Stimulated activated CD8-positive, alpha-beta memory T cell treated with anti-CD3 and anti-CD28 coated beads, Interleukin-2, amount 100 ng/mL, for 48 hours (primary cell): ENCODE measurements at regions not wholly inside any gene's neighbourhood (a gene's known extent, or its start where the extent isn't known, plus 50 kb on each side); places are given as distances from the start of the nearest gene placed in this dataset.

Source experiments
- DNase-seq, 2 donors: peaks; one replicate each; pipeline ENCODE4 v3.0.0-alpha.2; 2020; ENCODE audit warnings: low read depth in 2 of 2

- DNase-seq = no peak
Observed at GRCh38 chr9:14520341-14520740, 172.9 kb downstream of the ZDHHC21 start.

- no peak for DNase-seq
Observed at GRCh38 chr9:14517154-14517906, 175.9 kb downstream of the ZDHHC21 start.

- DNase-seq = no peak
Observed at GRCh38 chr9:14516656-14517055, 176.6 kb downstream of the ZDHHC21 start.

- no peak for DNase-seq
Observed at GRCh38 chr9:14515571-14516198, 177.5 kb downstream of the ZDHHC21 start.

- DNase-seq = no peak
Observed at GRCh38 chr9:14515049-14515448, 178.2 kb downstream of the ZDHHC21 start.

GRCh38 chr9:14512942-14513341 lies 180.3 kb downstream of the ZDHHC21 start:
- no peak for DNase-seq

GRCh38 chr9:14511452-14511851 lies 181.8 kb downstream of the ZDHHC21 start:
- DNase-seq = no peak

- DNase-seq = no peak
Observed at GRCh38 chr9:14508884-14509283, 184.3 kb downstream of the ZDHHC21 start.

- DNase-seq = no peak
Observed at GRCh38 chr9:14501366-14501765, 187.4 kb upstream of the NFIB start.

- DNase-seq = no peak
Observed at GRCh38 chr9:14500705-14501104, 186.8 kb upstream of the NFIB start.

GRCh38 chr9:14499976-14500375 lies 186.0 kb upstream of the NFIB start:
- no peak for DNase-seq

GRCh38 chr9:14498824-14499223 lies 184.9 kb upstream of the NFIB start:
- DNase-seq = no peak

- DNase-seq = no peak
Observed at GRCh38 chr9:14497476-14497875, 183.5 kb upstream of the NFIB start.

- DNase-seq = no peak
Observed at GRCh38 chr9:14488421-14489190, 174.7 kb upstream of the NFIB start.

GRCh38 chr9:14487547-14488185 lies 173.7 kb upstream of the NFIB start:
- no peak for DNase-seq

- DNase-seq = no peak
Observed at GRCh38 chr9:14485366-14485765, 171.4 kb upstream of the NFIB start.

GRCh38 chr9:14482856-14483255 lies 168.9 kb upstream of the NFIB start:
- DNase-seq = no peak

- DNase-seq = no peak
Observed at GRCh38 chr9:14480526-14480925, 166.6 kb upstream of the NFIB start.

GRCh38 chr9:14479163-14479560 lies 165.2 kb upstream of the NFIB start:
- DNase-seq = no peak

GRCh38 chr9:14478175-14479162 lies 164.5 kb upstream of the NFIB start:
- DNase-seq = no peak

GRCh38 chr9:14471041-14471440 lies 157.1 kb upstream of the NFIB start:
- DNase-seq = no peak
